Ishikawa (cell line): ENCODE measurements at regions not wholly inside any gene's neighbourhood (a gene's known extent, or its start where the extent isn't known, plus 50 kb on each side); places are given as distances from the start of the nearest gene placed in this dataset.

Source experiments
- CEBPB ChIP-seq: IDR thresholded peaks from 2 replicates; pipeline ENCODE4 v1.6.1; 2012
- CREB1 ChIP-seq: IDR thresholded peaks from 2 replicates; pipeline ENCODE4 v1.6.1; 2012; ENCODE audit warnings: low read depth
- EGR1 ChIP-seq: IDR thresholded peaks from 2 replicates; pipeline ENCODE4 v1.6.1; 2012
- EP300 ChIP-seq: IDR thresholded peaks from 2 replicates; pipeline ENCODE4 v1.6.1; 2012; ENCODE audit warnings: borderline replicate concordance
- FOXM1 ChIP-seq: IDR thresholded peaks from 2 replicates; pipeline ENCODE4 v1.6.1; 2012; ENCODE audit warnings: low read depth, borderline replicate concordance
- NFIC ChIP-seq: IDR thresholded peaks from 2 replicates; pipeline ENCODE4 v1.6.1; 2012
- RAD21 ChIP-seq: IDR thresholded peaks from 2 replicates; pipeline ENCODE4 v1.6.1; 2012; ENCODE audit warnings: low read depth
- REST ChIP-seq: IDR thresholded peaks from 2 replicates; pipeline ENCODE4 v1.6.1; 2012; ENCODE audit warnings: low read depth, mild to moderate bottlenecking
- TAF1 ChIP-seq: IDR thresholded peaks from 2 replicates; pipeline ENCODE4 v1.6.1; 2012; ENCODE audit warnings: low read depth, mild to moderate bottlenecking
- TCF12 ChIP-seq: IDR thresholded peaks from 2 replicates; pipeline ENCODE4 v1.6.1; 2012; ENCODE audit warnings: low read depth
- TEAD4 ChIP-seq: IDR thresholded peaks from 2 replicates; pipeline ENCODE4 v1.6.1; 2012
- USF1 ChIP-seq: IDR thresholded peaks from 2 replicates; pipeline ENCODE4 v1.6.1; 2012
- YY1 ChIP-seq: IDR thresholded peaks from 2 replicates; pipeline ENCODE4 v1.6.1; 2012; ENCODE audit warnings: low read depth
- ZBTB7A ChIP-seq: IDR thresholded peaks from 2 replicates; pipeline ENCODE4 v1.6.1; 2012; ENCODE audit warnings: low read depth
- TF ChIP-seq, protein P1 (sequence below): IDR thresholded peaks from 2 replicates; pipeline ENCODE4 v1.6.1; 2012

GRCh38 chr7:110105840-110106239, 985.1 kb upstream of the LRRN3 start:
- no peak for TF ChIP-seq RAD21
- no peak for TF ChIP-seq TAF1
- TF ChIP-seq NFIC: no peak
- TF ChIP-seq FOXM1: no peak
- no peak for TF ChIP-seq CEBPB
- no peak for TF ChIP-seq EGR1
- TF ChIP-seq EP300: no peak
- TF ChIP-seq, protein P1, sequence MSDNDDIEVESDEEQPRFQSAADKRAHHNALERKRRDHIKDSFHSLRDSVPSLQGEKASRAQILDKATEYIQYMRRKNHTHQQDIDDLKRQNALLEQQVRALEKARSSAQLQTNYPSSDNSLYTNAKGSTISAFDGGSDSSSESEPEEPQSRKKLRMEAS: no peak
- no peak for TF ChIP-seq YY1
- no peak for TF ChIP-seq USF1
- no peak for TF ChIP-seq ZBTB7A
- no peak for TF ChIP-seq CREB1
- TF ChIP-seq TCF12: no peak
- no peak for TF ChIP-seq REST

- TF ChIP-seq TCF12 (no peak), EP300 (no peak), REST (no peak), FOXM1 (no peak), YY1 (no peak), RAD21 (no peak), CREB1 (no peak), TEAD4 (no peak), TAF1 (no peak), ZBTB7A (no peak), NFIC (no peak), CEBPB (no peak), USF1 (no peak)
- TF ChIP-seq, protein P1: no peak
Observed at GRCh38 chr7:110119883-110120581, 970.9 kb upstream of the LRRN3 start.

- TF ChIP-seq REST (no peak), TEAD4 (no peak), RAD21 (no peak), EP300 (no peak), TAF1 (no peak), EGR1 (no peak), TCF12 (no peak), NFIC (no peak), CREB1 (no peak), FOXM1 (no peak), YY1 (no peak), ZBTB7A (no peak)
- TF ChIP-seq, protein P1: no peak
Observed at GRCh38 chr7:110129159-110129558, 961.8 kb upstream of the LRRN3 start.

DNA sequence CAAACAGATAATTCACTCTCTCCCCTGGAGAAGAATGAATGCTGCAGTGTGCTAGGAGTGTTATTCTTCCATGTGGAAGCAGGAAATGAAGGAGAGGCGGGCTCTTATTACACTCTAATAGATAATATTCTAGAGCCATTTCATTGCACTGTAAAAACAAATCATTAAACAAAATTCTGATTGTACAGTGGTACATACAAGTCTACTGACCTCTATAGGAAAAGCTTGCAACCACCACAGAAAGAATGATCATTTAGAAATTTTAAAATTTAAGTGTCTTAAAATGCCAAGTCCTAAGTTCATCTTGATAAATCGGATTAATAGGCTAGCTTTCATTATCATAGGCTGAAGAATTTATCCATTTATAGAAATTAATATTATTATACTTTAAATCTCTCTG, 960.3 kb upstream of the LRRN3 start:
- peak; percentile 35; the same call in 1 of the 2 replicates for TF ChIP-seq RAD21
- TF ChIP-seq CREB1: no peak
